SK-N-SH treated with all-trans-retinoic acid at 6 μM for 48 hours (cell line): ENCODE measurements at regions not wholly inside any gene's neighbourhood (a gene's known extent, or its start where the extent isn't known, plus 50 kb on each side); places are given as distances from the start of the nearest gene placed in this dataset.
"Not testable (repeated sequence)": the region's sequence is repeated elsewhere in the genome, so short reads cannot be mapped to it uniquely, and the experiment has no call there.

Source experiments
- ATAC-seq: fragments of 200-7000 bp; cut with Tn5 transposase; 3 replicates; pipeline ENCODE4 v1.9.1; 2020; ENCODE audit warnings: mild to moderate bottlenecking, moderate library complexity
- ARNTL ChIP-seq: fragments of 450-650 bp; formaldehyde crosslinking; IDR thresholded peaks from 2 replicates; pipeline ENCODE4 v1.5.0; 2020; ENCODE audit warnings: low read depth, mild to moderate bottlenecking, moderate library complexity, borderline replicate concordance
- CREB5 ChIP-seq: fragments of 250-450 bp; sonication (Bioruptor Pico); IDR thresholded peaks from 2 replicates; pipeline ENCODE4 v1.5.1; 2020; ENCODE audit warnings: low read depth, mild to moderate bottlenecking, moderate library complexity
- ESRRG ChIP-seq: fragments of 250-450 bp; sonication (Bioruptor Pico); IDR thresholded peaks from 2 replicates; pipeline ENCODE4 v1.6.1; 2021; ENCODE audit warnings: mild to moderate bottlenecking
- ISL1 ChIP-seq: fragments of 250-450 bp; sonication (Bioruptor Pico); IDR thresholded peaks from 2 replicates; pipeline ENCODE4 v2.1.2; 2022; ENCODE audit warnings: mild to moderate bottlenecking, moderate library complexity
- OSR1 ChIP-seq: fragments of 250-450 bp; sonication (Bioruptor Pico); IDR thresholded peaks from 2 replicates; pipeline ENCODE4 v1.8.0; 2022; ENCODE audit warnings: moderate library complexity, mild to moderate bottlenecking, inconsistent platforms
- PATZ1 ChIP-seq: fragments of 250-450 bp; sonication (Bioruptor Pico); IDR thresholded peaks from 2 replicates; pipeline ENCODE4 v1.8.0; 2020; ENCODE audit warnings: mild to moderate bottlenecking, moderate library complexity, borderline replicate concordance
- POU6F1 ChIP-seq: fragments of 250-450 bp; sonication (Bioruptor Pico); IDR thresholded peaks from 2 replicates; pipeline ENCODE4 v1.8.0; 2021; ENCODE audit warnings: low read depth, mild to moderate bottlenecking, moderate library complexity, borderline replicate concordance
- PPARA ChIP-seq: fragments of 250-450 bp; sonication (Bioruptor Pico); IDR thresholded peaks from 2 replicates; pipeline ENCODE4 v1.5.0; 2020; ENCODE audit warnings: mild to moderate bottlenecking, borderline replicate concordance
- RARB ChIP-seq: fragments of 250-450 bp; sonication (Bioruptor Pico); IDR thresholded peaks from 2 replicates; pipeline ENCODE4 v1.8.0; 2021; ENCODE audit warnings: mild to moderate bottlenecking, moderate library complexity
- SNAI2 ChIP-seq: fragments of 250-450 bp; sonication (Bioruptor Pico); IDR thresholded peaks from 2 replicates; pipeline ENCODE4 v1.5.0; 2020; ENCODE audit warnings: mild to moderate bottlenecking, moderate library complexity
- TCF4 ChIP-seq: fragments of 250-450 bp; sonication (Bioruptor Pico); IDR thresholded peaks from 2 replicates; pipeline ENCODE4 v1.8.0; 2021; ENCODE audit warnings: mild to moderate bottlenecking, moderate library complexity, borderline replicate concordance
- TOX ChIP-seq: fragments of 250-450 bp; sonication (Bioruptor Pico); IDR thresholded peaks from 2 replicates; pipeline ENCODE4 v1.8.0; 2021; ENCODE audit warnings: mild to moderate bottlenecking, moderate library complexity, borderline replicate concordance
- TSHZ2 ChIP-seq: fragments of 250-450 bp; sonication (Bioruptor Pico); IDR thresholded peaks from 2 replicates; pipeline ENCODE4 v1.5.0; 2020; ENCODE audit warnings: mild to moderate bottlenecking, moderate library complexity
- ZC3H10 ChIP-seq: fragments of 250-450 bp; sonication (Bioruptor Pico); IDR thresholded peaks from 2 replicates; pipeline ENCODE4 v1.5.1; 2021; ENCODE audit warnings: mild to moderate bottlenecking, moderate library complexity
- ZNF565 ChIP-seq: fragments of 450-650 bp; formaldehyde crosslinking; conservative IDR thresholded peaks from 2 replicates; pipeline ENCODE4 v1.5.0; 2020; ENCODE audit warnings: low read depth, mild to moderate bottlenecking, moderate library complexity
- ZNF70 ChIP-seq: fragments of 450-650 bp; formaldehyde crosslinking; IDR thresholded peaks from 2 replicates; pipeline ENCODE4 v1.5.0; 2020; ENCODE audit warnings: mild to moderate bottlenecking, moderate library complexity
- ZNF8 ChIP-seq: fragments of 450-650 bp; formaldehyde crosslinking; IDR thresholded peaks from 2 replicates; pipeline ENCODE4 v1.5.0; 2020; ENCODE audit warnings: mild to moderate bottlenecking, moderate library complexity

GRCh38 chr2:194383401-194383800 lies 1273.6 kb upstream of the SLC39A10 start:
- no peak for TF ChIP-seq OSR1
- TF ChIP-seq PPARA (CRISPR knock-in tag), result no peak
- TF ChIP-seq, all 23 proteins: peak for 0
- ATAC-seq, result no peak

GRCh38 chr2:194382221-194382620 lies 1274.8 kb upstream of the SLC39A10 start:
- ATAC-seq, result no peak
- TF ChIP-seq ZNF565, result no peak

- no peak for ATAC-seq
- TF ChIP-seq OSR1 (no peak), ZNF565 (no peak), PPARA (CRISPR knock-in tag) (no peak), CREB5 (CRISPR knock-in tag) (no peak), POU6F1 (CRISPR knock-in tag) (no peak), ZC3H10 (CRISPR knock-in tag) (no peak)
Observed at GRCh38 chr2:194380011-194380410, 1277.0 kb upstream of the SLC39A10 start.

- not testable (repeated sequence) for ATAC-seq
Observed at GRCh38 chr2:194367390-194367789, 1289.6 kb upstream of the SLC39A10 start.

GRCh38 chr2:194363878-194364277 lies 1293.1 kb upstream of the SLC39A10 start:
- no peak for ATAC-seq

GRCh38 chr2:194363295-194363694 lies 1293.7 kb upstream of the SLC39A10 start:
- ATAC-seq, result no peak

More at GRCh38 chr2:194363878-194364277, 1293.1 kb upstream of the SLC39A10 start:
- TF ChIP-seq POU6F1 (CRISPR knock-in tag) (no peak), ESRRG (CRISPR knock-in tag) (no peak), ZNF70 (CRISPR knock-in tag) (no peak)

GRCh38 chr2:194352505-194352904 lies 1304.5 kb upstream of the SLC39A10 start:
- ATAC-seq, result no peak
- TF ChIP-seq TSHZ2 (CRISPR knock-in tag) (no peak), POU6F1 (CRISPR knock-in tag) (no peak), ZNF70 (CRISPR knock-in tag) (no peak), RARB (CRISPR knock-in tag) (no peak), SNAI2 (CRISPR knock-in tag) (no peak), TCF4 (CRISPR knock-in tag) (no peak), PATZ1 (no peak), ISL1 (no peak), ZC3H10 (CRISPR knock-in tag) (no peak), TOX (no peak)
- TF ChIP-seq, all 23 proteins: peak for 0

More at GRCh38 chr2:194363295-194363694, 1293.7 kb upstream of the SLC39A10 start:
- TF ChIP-seq ZNF8 (CRISPR knock-in tag) (no peak), PPARA (CRISPR knock-in tag) (no peak), ARNTL (CRISPR knock-in tag) (no peak), ISL1 (no peak), ZNF70 (CRISPR knock-in tag) (no peak)
